Effector memory CD8-positive, alpha-beta T cell (primary cell): ENCODE measurements at regions not wholly inside any gene's neighbourhood (a gene's known extent, or its start where the extent isn't known, plus 50 kb on each side); places are given as distances from the start of the nearest gene placed in this dataset.

ENCODE experiments used
- ATAC-seq: fragments of 150-1000 bp; cut with Tn5 transposase; replicated peaks from 2 replicates; pipeline ENCODE4 v1.10.0; 2021; ENCODE audit warnings: mild to moderate bottlenecking, moderate library complexity
- DNase-seq, 3 experiments: peaks; one replicate each; pipeline ENCODE4 v3.0.0; 2021
- H3K27ac Mint-ChIP-seq, 2 donors: one replicate each; pipeline ENCODE4 v1.8.0; 2022; ENCODE audit warnings: mild to moderate bottlenecking in 2 of 2, mixed read lengths in 2 of 2, moderate library complexity in 2 of 2
- H3K27me3 Mint-ChIP-seq, 2 donors: one replicate each; pipeline ENCODE4 v1.8.0; 2022; ENCODE audit warnings: mixed read lengths in 2 of 2
- H3K36me3 Mint-ChIP-seq: one replicate; pipeline ENCODE4 v1.8.0; 2022; ENCODE audit warnings: mild to moderate bottlenecking, moderate library complexity, mixed read lengths; ENCODE audit not compliant: insufficient read depth
- H3K4me1 Mint-ChIP-seq, 2 donors: one replicate each; pipeline ENCODE4 v1.8.0; 2022; ENCODE audit warnings: low read depth in 2 of 2, mixed read lengths in 2 of 2
- H3K4me3 Mint-ChIP-seq, 2 donors: one replicate each; pipeline ENCODE4 v1.8.0; 2022; ENCODE audit warnings: mild to moderate bottlenecking in 2 of 2, mixed read lengths in 2 of 2, moderate library complexity in 2 of 2
- H3K9me3 Mint-ChIP-seq, 2 donors: one replicate each; pipeline ENCODE4 v1.8.0; 2022; ENCODE audit warnings: mixed read lengths in 2 of 2

DNA sequence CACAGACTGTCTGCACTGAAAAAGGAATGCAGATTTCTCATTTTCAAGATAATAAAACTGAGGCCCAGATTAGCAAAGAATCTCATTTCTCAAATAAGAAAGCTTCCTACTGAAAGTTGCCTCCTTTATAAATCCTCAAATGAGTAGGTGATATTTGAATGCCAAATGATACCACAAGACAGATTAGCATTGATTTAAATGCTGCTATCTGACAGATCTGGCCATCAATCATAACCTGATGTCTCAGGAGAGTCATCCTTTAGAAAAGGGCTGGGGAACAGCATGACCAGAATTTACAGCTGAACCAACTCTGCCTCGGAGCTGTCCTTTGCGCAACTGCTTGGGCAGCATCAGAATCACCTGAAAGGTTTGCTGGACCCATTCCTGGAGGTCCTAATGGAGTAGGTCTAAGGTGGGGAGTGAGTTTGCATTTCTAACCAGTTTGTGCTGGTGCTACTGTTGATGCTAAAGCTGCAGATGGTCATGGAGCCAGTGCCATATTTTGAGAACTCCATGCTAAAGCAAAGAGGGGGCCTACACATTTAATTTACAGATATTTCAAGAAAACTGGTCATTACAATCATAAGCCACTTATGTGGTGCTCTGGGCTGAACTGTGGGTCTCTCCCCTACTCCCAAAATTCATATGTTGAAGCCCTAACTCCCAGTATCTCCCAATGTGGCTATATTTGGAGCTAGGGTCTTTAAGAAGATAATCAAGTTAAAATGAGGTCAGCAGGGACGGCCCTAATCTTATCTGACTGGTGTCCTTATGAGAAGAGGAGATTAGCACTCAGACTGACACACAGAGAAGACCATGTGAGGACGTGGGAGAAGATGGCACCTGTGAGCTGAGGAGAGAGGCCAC lies 295.5 kb upstream of the JARID2 start:
- no peak for ATAC-seq
- no peaks in the 10 kb centered on the region for H3K9me3 Mint-ChIP-seq
- H3K27me3 Mint-ChIP-seq, result peaks cover 0 to under 1% of the 10 kb centered on the region in 2 donors
- H3K4me1 Mint-ChIP-seq, result peaks cover 0 to 5% of the 10 kb centered on the region in 2 donors
- H3K36me3 Mint-ChIP-seq, result no peaks in the 10 kb centered on the region
- H3K27ac Mint-ChIP-seq, result no peak overlapping the region
- no peak for DNase-seq
- H3K4me3 Mint-ChIP-seq, result no peak overlapping the region

DNA sequence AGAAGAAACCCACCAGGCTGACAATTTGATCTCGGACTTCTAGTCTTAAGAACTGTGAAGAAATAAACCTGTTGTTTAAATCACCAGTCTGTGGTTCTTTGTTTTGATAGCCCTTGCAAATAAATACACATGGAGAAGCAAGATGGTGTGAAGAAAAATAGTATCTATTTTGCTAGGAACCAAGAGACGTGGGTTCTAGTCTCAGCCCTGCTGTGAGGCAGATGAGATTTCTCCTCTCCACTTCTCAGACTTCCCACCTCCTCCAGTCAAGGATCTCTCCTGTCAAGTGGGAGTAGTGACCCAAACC lies 294.9 kb upstream of the JARID2 start:
- H3K36me3 Mint-ChIP-seq, result no peaks in the 10 kb centered on the region
- H3K4me3 Mint-ChIP-seq, result no peak overlapping the region
- H3K9me3 Mint-ChIP-seq, result no peaks in the 10 kb centered on the region
- DNase-seq, result no peak
- H3K27ac Mint-ChIP-seq, result no peak overlapping the region
- ATAC-seq, result no peak
- peaks cover 0 to 1% of the 10 kb centered on the region in 2 donors for H3K4me1 Mint-ChIP-seq
- H3K27me3 Mint-ChIP-seq, result no peaks in the 10 kb centered on the region

DNA sequence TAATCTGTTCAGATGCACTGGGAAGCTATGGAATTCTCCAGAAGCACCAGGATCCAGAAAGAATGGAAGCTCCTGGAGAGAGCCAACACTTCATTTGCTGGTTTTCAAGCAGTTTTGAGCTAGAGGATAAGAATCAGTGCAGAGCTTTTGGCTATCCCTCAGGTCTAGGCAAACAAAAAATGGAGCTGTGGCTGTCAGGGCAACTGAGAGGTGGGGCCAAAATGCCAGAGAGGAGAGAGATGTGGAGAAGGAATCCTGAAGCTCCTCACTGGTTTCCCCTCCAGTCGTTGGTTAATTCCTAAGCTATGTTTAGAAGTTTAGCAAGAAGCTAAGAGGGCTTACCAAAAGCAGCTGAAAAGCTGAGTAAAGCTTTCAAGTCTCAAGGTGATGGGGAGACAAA lies 294.2 kb upstream of the JARID2 start:
- Mint-ChIP-seq H3K4me3 (no peak overlapping the region), H3K27me3 (no peaks in the 10 kb centered on the region), H3K36me3 (no peaks in the 10 kb centered on the region), H3K4me1 (no peaks in the 10 kb centered on the region), H3K9me3 (no peaks in the 10 kb centered on the region), H3K27ac (peak overlapping the region in 1 of 2 donors; percentile 22)
- ATAC-seq (no peak), DNase-seq (no peak)

DNA sequence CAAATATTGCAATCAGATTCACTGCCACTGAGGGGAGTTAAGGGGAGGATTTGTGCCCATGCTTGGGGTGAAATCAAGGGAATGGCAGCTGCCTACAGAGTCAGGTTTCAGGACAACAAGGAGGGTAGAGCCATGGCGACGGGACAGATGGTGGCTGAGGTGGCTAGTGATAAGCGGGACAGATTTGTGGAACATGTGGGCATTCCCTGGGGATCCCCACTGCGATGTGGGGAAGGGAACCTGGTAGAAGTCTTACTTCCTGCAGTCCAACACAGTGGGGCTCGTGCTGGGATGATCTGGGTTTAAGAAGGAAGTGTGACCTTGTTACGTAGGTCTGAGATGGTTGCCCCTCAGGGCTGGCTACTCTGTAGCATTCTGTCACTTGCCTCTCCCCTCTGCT lies 292.0 kb upstream of the JARID2 start:
- H3K27ac Mint-ChIP-seq, result no peak overlapping the region
- no peak for ATAC-seq
- no peaks in the 10 kb centered on the region for H3K9me3 Mint-ChIP-seq
- no peak overlapping the region for H3K4me3 Mint-ChIP-seq
- no peak for DNase-seq
- H3K4me1 Mint-ChIP-seq, result no peaks in the 10 kb centered on the region
- no peaks in the 10 kb centered on the region for H3K27me3 Mint-ChIP-seq
- H3K36me3 Mint-ChIP-seq, result no peaks in the 10 kb centered on the region

DNA sequence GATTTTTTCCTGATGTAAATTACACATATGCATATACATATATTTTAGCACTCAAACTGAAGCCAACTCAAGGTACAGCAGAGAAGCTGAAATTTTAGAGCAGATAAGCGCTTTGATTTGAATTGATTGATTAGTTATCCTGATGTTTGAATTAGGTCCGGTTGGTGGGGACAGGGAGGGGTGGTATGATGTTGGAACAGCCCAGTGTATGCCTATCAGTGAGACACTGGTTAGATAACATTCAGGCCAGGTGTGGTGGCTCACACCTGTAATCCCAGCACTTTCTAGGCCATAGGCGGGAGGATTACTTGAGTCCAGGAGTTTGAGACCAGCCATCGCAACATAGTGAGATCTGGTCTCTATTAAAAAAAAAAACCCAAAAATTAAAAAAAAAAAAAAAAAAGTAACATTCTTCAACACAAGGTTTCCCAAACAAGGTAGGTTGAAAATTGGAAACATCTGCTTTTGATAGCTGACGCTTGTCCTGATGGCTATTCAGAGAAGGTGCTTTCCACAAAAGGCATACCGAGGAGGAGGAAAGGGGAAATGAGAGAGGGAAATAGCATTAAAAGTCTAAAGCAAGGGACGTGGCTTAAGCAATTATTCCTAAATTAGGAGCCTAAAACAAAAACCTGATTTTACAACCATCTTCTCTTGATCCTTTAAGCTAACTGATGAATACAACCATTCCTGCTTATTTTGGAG lies 288.4 kb upstream of the JARID2 start:
- ATAC-seq, result no peak
- Mint-ChIP-seq H3K4me3 (no peak overlapping the region), H3K27ac (no peak overlapping the region), H3K27me3 (peaks cover 0 to 10% of the 10 kb centered on the region in 2 donors), H3K4me1 (no peaks in the 10 kb centered on the region), H3K36me3 (no peaks in the 10 kb centered on the region), H3K9me3 (no peaks in the 10 kb centered on the region)
- no peak for DNase-seq

DNA sequence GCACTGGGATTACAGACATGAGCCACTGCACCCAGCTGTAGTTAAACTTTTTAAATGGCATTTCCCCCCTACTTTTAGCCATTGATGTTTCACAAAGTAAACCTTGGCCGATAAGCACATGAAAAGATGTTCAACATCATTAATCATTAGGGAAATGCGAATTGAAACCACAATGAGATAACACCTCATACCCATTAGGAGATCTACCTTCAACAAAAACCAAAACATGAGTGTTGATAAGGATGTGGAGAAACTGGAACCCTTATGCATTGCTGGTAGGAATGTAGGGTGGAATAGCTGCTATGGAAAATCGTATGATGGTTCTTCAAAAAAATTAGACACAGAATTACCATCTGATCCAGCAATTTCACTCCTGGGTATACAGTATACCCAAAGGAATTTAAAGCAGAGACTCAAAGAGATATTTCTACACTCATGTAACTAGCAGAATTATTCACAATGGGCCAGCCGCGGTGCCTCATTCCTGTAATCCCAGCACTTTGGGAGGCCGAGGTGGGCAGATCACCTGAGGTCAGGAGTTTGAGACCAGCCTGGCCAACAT lies 286.5 kb upstream of the JARID2 start:
- Mint-ChIP-seq H3K36me3 (no peaks in the 10 kb centered on the region), H3K27ac (no peak overlapping the region), H3K9me3 (no peaks in the 10 kb centered on the region), H3K4me1 (no peaks in the 10 kb centered on the region), H3K27me3 (peaks cover 0 to 10% of the 10 kb centered on the region in 2 donors), H3K4me3 (no peak overlapping the region)
- ATAC-seq (no peak), DNase-seq (no peak)

DNA sequence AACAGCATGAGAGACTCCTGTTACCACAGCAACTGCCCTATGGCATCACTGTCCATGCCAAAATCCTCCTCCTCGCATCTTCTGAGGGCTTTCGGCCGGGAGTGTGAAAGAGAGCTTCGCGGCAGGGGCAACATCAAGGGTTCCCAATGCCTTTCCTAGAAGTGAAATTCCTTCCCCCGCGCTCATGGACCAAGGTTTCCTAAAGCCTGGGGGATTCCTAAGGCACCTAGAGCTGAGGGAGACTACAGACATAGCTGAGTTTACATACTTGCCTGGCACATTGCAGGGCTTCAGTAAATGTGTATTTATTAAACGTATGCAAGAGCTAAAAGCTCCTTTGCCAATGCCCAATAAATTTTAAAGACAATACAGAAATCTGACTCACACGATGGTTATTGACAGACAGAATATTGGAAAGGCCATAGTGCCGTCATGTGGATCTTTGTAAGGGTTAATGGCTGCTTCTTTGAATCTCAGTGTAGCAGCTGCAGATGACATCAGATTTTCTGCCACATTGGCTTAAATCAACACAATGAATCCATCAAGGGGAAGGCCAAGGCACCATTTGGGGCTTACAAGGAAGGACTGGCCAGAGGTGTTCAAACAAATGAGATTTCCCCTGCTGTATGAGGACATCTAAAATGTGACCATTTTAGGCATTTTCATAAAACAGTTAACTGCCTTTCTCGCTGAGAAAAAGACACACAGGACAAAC lies 281.2 kb upstream of the JARID2 start:
- ATAC-seq (no peak), DNase-seq (no peak)
- Mint-ChIP-seq H3K9me3 (no peaks in the 10 kb centered on the region), H3K4me1 (no peaks in the 10 kb centered on the region), H3K4me3 (no peak overlapping the region), H3K27me3 (peaks cover 0 to 10% of the 10 kb centered on the region in 2 donors), H3K27ac (no peak overlapping the region), H3K36me3 (no peaks in the 10 kb centered on the region)

DNA sequence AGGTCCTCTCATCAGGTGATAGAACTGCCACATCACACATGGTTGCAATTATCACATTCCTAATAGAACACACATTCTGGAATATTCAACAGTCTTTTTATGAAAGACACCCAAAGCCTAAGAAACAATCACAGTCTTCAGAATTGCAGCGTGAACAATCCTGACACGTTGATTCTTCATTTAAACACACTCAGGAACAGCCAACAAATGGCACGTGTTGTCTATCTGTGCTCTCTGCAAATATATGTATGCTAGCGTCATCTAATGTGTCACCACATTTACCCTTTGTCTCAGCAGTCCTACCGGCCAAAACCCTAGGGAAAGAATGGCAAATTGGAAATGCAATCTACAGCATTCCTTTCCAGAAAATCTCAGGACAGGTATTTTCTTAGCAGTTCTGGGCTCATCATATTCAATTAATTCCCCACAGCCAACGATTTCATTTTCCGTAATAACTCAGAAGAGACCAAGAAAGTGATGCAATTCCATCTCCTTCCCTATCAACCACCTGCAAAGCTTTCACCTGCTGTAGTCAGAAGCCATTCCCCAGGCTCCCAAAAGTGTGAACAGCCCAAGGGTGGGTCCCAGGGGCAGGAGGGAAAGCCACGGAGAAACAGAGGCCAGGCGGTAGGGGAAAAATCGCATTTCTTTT lies 280.3 kb upstream of the JARID2 start:
- H3K4me1 Mint-ChIP-seq, result no peaks in the 10 kb centered on the region
- H3K4me3 Mint-ChIP-seq, result no peak overlapping the region
- H3K27ac Mint-ChIP-seq, result no peak overlapping the region
- H3K9me3 Mint-ChIP-seq, result no peaks in the 10 kb centered on the region
- no peak for ATAC-seq
- H3K27me3 Mint-ChIP-seq, result peaks cover 0 to 10% of the 10 kb centered on the region in 2 donors
- no peaks in the 10 kb centered on the region for H3K36me3 Mint-ChIP-seq
- no peak for DNase-seq

DNA sequence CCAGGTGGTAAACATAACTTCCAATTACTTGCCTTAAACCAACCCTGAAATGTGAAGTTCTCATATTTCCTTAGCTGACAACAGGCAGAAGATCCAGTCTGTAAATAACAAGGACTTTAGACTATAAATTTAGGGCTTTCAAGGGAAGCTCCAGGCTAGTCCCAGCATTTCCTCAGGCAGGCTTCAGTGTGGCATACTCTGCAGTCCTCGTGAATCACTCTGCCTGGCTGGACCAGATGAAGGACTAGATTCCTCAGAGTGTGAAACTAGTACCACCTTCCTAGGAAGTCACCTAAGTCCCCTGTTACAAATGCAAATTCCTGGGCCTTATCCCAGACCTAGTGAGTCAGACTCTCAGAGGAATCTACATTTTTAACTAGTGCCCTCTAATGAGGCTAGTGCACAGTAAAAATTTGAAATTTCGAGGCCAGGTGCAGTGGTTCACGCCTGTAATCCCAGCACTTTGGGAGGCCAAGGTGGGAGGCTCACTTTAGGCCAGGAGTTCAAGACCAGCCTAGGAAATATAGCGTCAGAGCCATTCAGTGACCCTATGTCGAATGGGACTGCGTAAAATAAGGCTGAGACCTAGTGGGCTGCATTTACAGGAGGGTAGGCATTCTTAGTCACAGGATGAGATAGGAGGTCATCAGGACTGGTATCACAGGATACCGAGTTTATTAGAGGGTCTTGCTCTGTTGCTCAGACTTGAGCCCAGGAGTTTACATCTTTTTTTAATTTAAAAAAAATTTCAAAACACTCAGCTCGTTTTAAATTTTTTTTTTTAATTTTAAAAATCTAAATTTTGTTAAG lies 279.6 kb upstream of the JARID2 start:
- H3K4me3 Mint-ChIP-seq, result no peak overlapping the region
- no peaks in the 10 kb centered on the region for H3K9me3 Mint-ChIP-seq
- DNase-seq, result no peak
- H3K27me3 Mint-ChIP-seq, result peaks cover 0 to 4% of the 10 kb centered on the region in 2 donors
- no peaks in the 10 kb centered on the region for H3K36me3 Mint-ChIP-seq
- H3K4me1 Mint-ChIP-seq, result no peaks in the 10 kb centered on the region
- no peak for ATAC-seq
- no peak overlapping the region for H3K27ac Mint-ChIP-seq

DNA sequence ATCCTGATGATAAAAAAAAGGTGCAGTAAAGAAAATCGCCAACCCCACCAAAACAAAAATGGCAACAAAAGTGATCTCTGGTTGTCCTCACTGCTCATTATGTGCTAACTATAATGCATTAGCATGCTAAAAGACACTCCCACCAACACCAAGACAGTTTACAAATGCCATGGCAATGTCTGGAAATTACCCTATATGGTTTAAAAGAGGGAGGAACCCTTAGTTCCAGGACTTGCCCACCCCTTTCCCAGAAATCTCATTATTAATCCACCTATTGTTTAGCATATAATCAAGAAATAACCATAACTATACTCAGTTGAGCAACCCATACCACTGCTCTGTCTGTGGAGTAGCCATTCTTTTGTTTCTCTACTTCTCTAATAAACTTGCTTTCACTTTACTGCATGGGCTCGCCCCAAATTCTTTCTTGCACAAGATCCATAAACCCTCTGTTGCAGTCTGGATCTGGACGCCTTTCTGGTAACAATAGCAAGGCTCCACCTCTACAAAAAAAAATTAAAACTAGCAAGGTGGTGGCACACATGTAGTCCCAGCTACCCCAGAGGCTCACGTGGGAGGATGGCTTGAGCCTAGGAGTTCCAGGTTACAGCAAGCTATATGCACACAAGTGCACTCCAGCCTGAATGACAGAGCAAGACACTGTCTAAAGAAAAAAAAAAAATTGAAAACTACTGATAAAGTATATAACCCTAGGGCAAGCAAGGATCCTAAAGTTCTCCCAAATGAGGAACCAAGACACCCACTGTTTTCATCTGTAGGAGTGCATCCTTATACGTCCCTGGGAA lies 278.8 kb upstream of the JARID2 start:
- Mint-ChIP-seq H3K36me3 (no peaks in the 10 kb centered on the region), H3K4me1 (no peaks in the 10 kb centered on the region), H3K27me3 (no peaks in the 10 kb centered on the region), H3K4me3 (no peak overlapping the region), H3K27ac (no peak overlapping the region), H3K9me3 (no peaks in the 10 kb centered on the region)
- no peak for ATAC-seq
- no peak for DNase-seq

DNA sequence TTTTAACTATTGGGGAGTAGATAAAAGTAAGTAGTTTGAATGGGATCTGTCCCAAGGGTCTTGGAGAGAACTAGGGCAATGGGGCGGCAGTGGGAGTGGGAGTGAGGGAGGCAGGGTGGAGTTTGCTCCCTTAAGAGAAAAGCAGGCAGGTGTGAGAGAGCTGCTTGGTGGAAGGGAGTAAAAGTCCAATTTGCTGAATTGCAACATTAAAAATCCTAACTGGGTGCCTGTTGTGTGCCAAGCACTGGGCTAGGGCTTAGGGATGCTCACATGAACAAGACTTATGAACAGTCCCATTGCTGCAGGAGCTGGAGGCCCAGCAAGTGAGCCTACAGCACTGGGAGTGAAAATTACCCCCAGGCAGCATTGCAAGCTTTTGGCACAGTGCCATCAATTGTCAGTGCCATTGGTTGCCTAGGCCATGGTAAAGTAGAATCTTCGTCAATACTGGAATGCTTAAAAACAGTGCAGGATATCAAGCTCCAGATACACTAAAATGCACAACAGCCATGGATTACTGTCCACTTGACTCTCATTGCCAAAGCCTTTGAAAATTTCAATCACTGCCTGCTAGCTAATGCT lies 277.7 kb upstream of the JARID2 start:
- no peaks in the 10 kb centered on the region for H3K36me3 Mint-ChIP-seq
- DNase-seq, result no peak
- no peak for ATAC-seq
- no peaks in the 10 kb centered on the region for H3K9me3 Mint-ChIP-seq
- H3K4me1 Mint-ChIP-seq, result no peaks in the 10 kb centered on the region
- H3K4me3 Mint-ChIP-seq, result no peak overlapping the region
- no peak overlapping the region for H3K27ac Mint-ChIP-seq
- no peaks in the 10 kb centered on the region for H3K27me3 Mint-ChIP-seq

DNA sequence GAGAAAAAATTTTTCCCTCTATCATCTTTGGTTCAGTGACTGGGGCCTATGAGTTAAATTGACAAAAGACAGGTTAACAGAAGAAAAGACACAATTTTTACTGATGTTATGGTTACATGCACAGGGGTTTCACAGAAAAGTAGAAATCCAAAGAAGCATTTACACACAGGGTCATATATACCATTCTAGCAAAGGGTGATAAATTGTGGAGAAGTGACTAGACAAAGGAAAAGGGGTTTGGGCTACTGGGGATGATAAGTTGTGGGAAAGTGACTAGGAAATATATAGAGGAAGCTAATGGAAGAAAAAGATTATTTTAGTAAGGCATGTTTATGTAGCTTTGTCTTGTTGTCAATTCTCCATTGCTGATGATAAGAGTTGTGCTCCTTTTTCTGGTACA lies 276.7 kb upstream of the JARID2 start:
- no peak overlapping the region for H3K27ac Mint-ChIP-seq
- H3K4me3 Mint-ChIP-seq, result no peak overlapping the region
- H3K9me3 Mint-ChIP-seq, result no peaks in the 10 kb centered on the region
- H3K36me3 Mint-ChIP-seq, result no peaks in the 10 kb centered on the region
- no peak for DNase-seq
- no peaks in the 10 kb centered on the region for H3K4me1 Mint-ChIP-seq
- no peaks in the 10 kb centered on the region for H3K27me3 Mint-ChIP-seq
- ATAC-seq, result no peak
